ENCODE measurements at regions not wholly inside any gene's neighbourhood (a gene's known extent, or its start where the extent isn't known, plus 50 kb on each side); places are given as distances from the start of the nearest gene placed in this dataset.

DNA sequence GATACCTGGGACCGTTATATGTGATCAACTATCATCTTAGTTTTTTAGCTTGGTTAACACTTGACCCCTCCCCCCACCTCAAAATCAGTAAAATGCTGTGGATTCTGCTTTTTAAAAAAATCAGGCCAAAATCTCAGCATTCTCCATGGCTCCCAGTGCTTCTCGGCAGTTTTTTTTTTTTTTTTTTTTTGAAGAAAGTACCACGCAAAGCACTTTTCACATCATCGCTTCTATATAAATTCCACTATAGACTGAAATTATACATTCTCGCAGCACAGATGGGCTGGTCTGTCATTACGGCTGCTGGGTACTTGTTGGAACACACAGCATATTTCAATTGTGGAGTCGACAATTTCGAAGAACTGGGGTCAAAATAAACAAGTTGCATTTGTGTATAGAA lies 67.7 kb upstream of the PPARA start:
- TF ChIP-seq, protein P1, sequence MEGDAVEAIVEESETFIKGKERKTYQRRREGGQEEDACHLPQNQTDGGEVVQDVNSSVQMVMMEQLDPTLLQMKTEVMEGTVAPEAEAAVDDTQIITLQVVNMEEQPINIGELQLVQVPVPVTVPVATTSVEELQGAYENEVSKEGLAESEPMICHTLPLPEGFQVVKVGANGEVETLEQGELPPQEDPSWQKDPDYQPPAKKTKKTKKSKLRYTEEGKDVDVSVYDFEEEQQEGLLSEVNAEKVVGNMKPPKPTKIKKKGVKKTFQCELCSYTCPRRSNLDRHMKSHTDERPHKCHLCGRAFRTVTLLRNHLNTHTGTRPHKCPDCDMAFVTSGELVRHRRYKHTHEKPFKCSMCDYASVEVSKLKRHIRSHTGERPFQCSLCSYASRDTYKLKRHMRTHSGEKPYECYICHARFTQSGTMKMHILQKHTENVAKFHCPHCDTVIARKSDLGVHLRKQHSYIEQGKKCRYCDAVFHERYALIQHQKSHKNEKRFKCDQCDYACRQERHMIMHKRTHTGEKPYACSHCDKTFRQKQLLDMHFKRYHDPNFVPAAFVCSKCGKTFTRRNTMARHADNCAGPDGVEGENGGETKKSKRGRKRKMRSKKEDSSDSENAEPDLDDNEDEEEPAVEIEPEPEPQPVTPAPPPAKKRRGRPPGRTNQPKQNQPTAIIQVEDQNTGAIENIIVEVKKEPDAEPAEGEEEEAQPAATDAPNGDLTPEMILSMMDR (IDR thresholded peaks at IDR 0.05): no peak
- TF ChIP-seq POLR2A (IDR thresholded peaks at IDR 0.05): no peak
